Endothelial cell of umbilical vein (primary cell): ENCODE measurements at regions not wholly inside any gene's neighbourhood (a gene's known extent, or its start where the extent isn't known, plus 50 kb on each side); places are given as distances from the start of the nearest gene placed in this dataset.

Experiments
- CTCF ChIP-seq, 2 donors: IDR thresholded peaks; 1 replicate in 1 of 2; 2 replicates in 1 of 2; pipeline ENCODE4 v1.5.1; 2011; ENCODE audit warnings: low read length in 2 of 2, mild to moderate bottlenecking in 2 of 2, moderate library complexity in 2 of 2, control low read depth in 1 of 2, inconsistent platforms in 1 of 2, low read depth in 1 of 2; ENCODE audit not compliant: insufficient read depth in 1 of 2; ENCODE audit errors: extremely low read depth in 1 of 2
- EZH2 ChIP-seq: IDR thresholded peaks from 2 replicates; pipeline ENCODE4 v1.6.1; 2012; ENCODE audit warnings: borderline replicate concordance, low read depth, mild to moderate bottlenecking, moderate library complexity, low read length, inconsistent platforms; ENCODE audit not compliant: severe bottlenecking
- MYC ChIP-seq: IDR thresholded peaks from one replicate; pipeline ENCODE4 v1.6.1; 2011; ENCODE audit warnings: mild to moderate bottlenecking, low read depth, low read length
- POLR2A ChIP-seq: IDR thresholded peaks from 2 replicates; pipeline ENCODE4 v1.6.1; 2012; ENCODE audit warnings: low read depth, mild to moderate bottlenecking, control low read depth, low read length
- POLR2AphosphoS5 ChIP-seq: IDR thresholded peaks from 2 replicates; pipeline ENCODE4 v1.6.1; 2012; ENCODE audit warnings: low read depth, mild to moderate bottlenecking, control low read depth, low read length, moderate library complexity; ENCODE audit not compliant: insufficient read depth
- TF ChIP-seq, protein P1 (sequence below): IDR thresholded peaks from 2 replicates; pipeline ENCODE4 v1.6.1; 2011; ENCODE audit not compliant: insufficient read depth, insufficient read length

- TF ChIP-seq POLR2A (no peak), POLR2AphosphoS5 (no peak), CTCF (IDR thresholded peaks at IDR 0.05; ENCODE audit: extremely low read depth in 1 of 2, insufficient read depth in 1 of 2, low read depth in 1 of 2, low read length in 2 of 2) (no peak), EZH2 (no peak), MYC (no peak)
- TF ChIP-seq, protein P1, sequence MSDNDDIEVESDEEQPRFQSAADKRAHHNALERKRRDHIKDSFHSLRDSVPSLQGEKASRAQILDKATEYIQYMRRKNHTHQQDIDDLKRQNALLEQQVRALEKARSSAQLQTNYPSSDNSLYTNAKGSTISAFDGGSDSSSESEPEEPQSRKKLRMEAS: no peak
These were observed 567.5 kb downstream of the SLC4A3 start for GRCh38 chr2:220194630-220195584.
